Mucosa of gallbladder (tissue), 1 donor: ENCODE measurements at regions not wholly inside any gene's neighbourhood (a gene's known extent, or its start where the extent isn't known, plus 50 kb on each side); places are given as distances from the start of the nearest gene placed in this dataset.
A peak's percentile ranks its signal among the peaks of the same experiment; 100 is the strongest.
"Not testable (repeated sequence)": the region's sequence is repeated elsewhere in the genome, so short reads cannot be mapped to it uniquely, and the experiment has no call there.

ENCODE experiments used
- DNase-seq: peaks from one replicate; pipeline ENCODE4 v3.0.0-alpha.2; 2020; ENCODE audit warnings: low spot score
- donor health status: DM: no; HTN: no; CAD: no.

GRCh38 chr5:23451156-23451555 lies 56.3 kb upstream of the PRDM9 start:
- DNase-seq, result no peak

DNA sequence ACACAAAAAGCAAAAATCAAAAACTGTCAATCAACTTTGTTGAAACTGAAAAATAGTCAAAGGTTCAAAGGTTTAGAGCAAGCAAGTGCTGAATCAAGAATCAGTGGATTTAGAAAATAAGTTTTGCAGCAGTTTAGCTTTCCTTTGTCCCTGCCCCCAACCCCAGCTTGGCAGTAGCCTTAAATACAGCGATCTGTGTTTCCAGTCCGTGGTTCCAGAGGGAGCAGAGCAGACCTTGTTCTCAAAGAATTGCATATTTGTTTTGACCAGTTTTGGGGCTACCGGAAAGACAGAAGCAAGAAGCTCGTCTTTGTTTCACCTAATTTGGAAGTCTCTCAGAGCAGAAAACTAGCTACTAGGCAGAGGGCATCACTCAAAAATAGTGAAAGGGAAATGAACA lies 57.2 kb upstream of the PRDM9 start:
- DNase-seq, result no peak

DNA sequence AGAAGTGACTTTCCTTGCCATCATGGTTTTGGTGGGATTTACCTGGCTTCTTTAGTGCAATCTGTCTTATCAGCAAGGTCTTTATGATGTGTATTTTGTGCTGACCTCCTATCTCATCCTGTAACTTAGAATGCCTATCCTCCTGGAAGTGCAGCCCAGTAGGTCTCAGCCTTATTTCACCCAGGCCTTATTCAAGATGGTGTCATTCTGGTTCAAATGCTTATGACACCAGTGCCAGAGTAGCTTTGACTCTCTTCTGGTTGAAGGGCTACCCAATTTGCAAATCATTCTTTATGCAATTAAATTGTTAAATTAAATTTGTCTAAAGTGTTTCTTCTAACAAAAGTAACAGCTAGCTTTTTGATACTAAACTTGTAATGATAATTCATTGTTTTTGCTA lies 58.8 kb upstream of the PRDM9 start:
- no peak for DNase-seq

DNA sequence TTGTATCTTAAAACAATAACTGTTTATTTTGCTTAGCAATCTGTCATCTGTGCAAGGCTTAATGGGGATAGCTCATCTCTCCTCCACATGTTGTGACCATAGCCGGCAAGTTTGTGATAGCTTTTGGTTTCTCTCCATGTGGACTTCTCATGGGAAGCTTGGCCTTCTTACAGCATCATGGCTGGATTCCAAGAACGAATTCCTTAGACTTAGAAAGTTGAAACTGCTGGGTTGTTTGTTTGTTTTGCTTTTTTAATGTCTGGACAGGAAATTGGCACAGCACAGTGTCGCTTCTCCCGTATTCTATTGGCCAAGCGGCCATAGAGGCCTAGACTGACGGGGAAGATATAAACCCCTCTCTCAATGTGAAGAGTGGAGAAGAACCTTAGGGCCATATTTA lies 61.0 kb upstream of the PRDM9 start:
- DNase-seq, result no peak

- no peak for DNase-seq
These were observed 61.8 kb upstream of the PRDM9 start for GRCh38 chr5:23445573-23445972.

GRCh38 chr5:23440703-23441102 lies 66.7 kb upstream of the PRDM9 start:
- DNase-seq, result no peak

DNA sequence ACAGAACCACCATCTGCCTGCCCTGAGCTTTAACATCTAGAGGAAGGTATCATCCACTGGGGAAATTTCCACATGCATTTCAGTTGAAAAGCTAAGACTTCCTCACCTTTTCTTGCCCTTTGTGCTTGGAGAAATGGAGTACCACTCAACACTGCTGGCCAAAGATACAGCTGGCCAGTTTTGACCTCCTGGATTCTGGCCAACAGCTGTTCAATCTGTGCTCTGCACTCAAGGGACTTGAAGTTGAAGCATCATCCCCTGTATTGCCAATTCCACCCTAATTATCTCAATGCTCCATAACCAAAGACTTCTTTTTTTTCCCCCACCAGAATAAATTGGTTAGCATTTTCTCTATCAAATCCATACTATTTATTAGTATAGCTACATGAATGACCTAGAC lies 70.4 kb upstream of the PRDM9 start:
- DNase-seq, result no peak

DNA sequence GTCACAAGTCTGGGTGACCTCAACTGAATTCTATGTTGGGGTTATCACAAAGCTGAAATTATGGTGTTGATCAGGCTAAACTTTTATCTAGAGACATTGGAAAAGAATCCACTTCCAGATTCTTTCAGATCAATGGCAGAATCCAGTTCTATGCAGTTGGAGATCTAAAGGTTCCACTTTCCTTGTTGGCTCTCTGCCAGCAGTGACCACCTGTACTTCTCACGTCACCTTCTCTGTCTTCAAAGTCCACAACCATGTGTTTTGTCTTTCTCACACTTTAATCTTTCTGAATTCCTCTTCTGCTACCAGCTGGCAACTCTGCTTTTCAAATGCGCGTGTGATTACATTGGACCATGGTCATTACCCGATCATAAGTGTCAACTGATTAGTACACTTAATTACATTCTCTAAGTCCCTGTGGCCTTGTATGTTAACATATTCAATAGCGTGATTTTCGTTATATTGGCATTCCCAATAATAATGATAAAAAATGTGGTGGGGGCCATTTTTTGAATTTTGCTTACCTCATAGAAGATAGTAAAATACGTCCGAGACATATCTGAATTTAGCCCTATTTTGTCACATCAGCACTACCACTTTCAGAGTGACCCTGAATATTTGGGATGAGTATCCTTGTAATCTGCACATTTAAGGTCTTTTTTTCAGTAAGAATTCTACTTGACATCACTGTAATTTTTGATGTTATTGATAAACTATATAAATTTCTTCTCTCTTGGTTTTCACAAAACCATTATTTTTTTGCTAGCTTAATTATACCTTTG lies 73.7 kb upstream of the PRDM9 start:
- no peak for DNase-seq

DNA sequence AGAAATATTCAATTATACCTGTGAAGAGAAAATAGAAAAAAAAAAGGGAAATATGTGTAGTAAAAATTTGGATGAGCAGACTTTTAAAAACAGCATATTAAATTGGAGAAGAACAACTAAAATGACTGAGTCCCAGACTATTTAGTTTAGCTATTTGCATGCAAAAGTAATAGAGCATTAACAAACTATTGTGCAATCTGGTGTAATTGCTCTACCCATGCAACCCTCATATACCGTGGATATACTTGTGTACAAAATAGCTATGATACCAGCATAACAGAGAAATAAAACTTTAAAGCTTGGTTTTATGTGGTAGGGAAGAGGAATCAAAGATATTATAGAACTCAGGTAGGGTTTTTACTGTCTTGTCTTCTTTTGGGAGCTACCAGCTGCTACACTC lies 78.7 kb upstream of the PRDM9 start:
- no peak for DNase-seq

DNA sequence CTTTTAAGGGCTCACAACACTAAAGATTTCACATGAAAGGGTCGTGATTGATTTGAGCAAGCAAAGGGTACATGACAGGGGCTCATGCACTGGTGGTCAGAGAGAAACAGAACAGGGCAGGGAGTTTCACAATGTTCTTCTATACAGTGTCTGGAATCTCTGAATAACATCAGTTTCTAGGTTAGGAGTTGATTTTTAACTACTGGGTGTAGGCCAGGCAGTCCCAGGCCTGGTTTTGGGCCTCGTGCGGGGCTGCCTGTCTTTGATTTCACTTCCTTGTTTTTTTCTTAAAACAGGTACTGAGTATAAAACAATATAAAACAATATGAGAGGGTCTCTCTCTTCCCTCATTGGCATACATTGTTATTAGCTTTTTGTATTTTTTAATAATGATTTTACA lies 87.2 kb upstream of the PRDM9 start:
- not testable (repeated sequence) for DNase-seq

- DNase-seq, result no peak
These were observed 88.3 kb upstream of the PRDM9 start for GRCh38 chr5:23419115-23419514.

GRCh38 chr5:23412515-23412914 lies 94.9 kb upstream of the PRDM9 start:
- no peak for DNase-seq

- no peak for DNase-seq
These were observed 95.4 kb upstream of the PRDM9 start for GRCh38 chr5:23411994-23412393.

GRCh38 chr5:23411200-23411599 lies 96.2 kb upstream of the PRDM9 start:
- DNase-seq, result no peak

- DNase-seq, result not testable (repeated sequence)
These were observed 96.6 kb upstream of the PRDM9 start for GRCh38 chr5:23410775-23411174.

DNA sequence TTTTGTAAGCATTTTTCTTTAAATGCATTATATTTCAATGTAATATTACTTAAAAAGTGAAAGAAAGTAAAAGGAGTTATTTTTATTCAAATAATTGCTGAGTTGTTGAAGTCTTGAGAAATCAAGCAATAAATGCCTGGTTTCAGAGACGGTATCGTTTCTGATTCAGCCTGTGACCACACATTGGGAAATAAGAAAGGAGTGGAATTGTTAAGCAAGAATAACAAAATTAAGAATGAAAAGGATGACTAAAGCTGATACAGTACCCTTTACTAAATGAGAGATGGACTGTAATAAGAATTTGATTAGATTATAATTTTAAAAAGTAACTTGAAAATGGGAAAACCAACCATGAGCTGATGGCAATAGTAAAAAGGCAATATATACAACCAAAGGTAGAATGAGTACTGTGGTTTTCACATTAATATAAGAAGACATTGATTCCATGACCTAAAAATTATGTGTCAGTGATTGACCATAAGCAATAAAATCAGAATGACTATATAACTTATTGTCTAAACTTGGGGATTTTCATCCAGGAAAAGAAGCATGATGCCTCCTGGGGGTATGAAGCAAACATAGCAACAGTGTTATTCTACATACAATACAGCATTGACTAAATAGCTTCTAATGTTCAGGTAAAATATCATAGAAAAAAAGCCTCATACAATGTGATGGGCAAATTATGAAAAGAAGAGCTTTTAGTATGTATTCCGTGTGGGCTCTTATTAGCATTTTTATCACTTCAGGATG lies 101.9 kb upstream of the PRDM9 start:
- no peak for DNase-seq

DNA sequence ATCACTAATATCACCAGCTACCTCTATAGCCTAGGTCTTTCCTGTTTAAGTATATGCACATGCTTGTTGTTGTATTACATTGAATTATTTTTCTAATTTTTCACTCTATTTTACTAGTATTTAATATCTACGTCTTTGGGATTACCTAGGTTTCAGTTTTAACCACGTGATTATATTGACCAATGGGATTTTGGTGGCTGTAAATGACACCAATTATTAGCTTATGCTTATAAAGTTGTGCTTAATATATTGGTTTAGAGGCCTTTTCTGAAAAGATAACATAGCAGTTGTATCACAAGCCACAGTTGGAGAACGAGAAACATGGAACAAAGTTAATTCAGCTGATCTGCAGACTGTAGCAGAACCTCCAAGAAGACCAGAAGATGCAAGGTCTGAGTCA lies 104.8 kb upstream of the PRDM9 start:
- no peak for DNase-seq

DNA sequence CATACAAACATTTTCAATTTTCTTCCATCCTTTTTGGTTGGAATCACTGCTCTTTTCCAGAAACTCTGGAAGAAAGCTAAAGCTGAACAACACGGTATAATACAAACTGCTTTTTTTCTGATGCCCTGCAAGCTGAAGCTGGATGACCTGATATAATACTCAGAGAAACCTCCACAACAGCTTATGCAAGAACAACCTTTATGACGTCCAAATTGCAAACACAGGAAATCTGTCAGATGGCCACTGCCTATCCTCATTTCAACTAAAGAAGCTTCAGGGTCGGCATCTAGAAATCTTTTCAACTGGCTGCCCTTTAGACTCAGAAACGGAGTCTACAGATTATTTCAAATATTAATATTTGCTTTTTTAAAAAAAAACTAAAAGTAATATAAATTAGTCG lies 106.5 kb upstream of the PRDM9 start:
- DNase-seq, result no peak

DNA sequence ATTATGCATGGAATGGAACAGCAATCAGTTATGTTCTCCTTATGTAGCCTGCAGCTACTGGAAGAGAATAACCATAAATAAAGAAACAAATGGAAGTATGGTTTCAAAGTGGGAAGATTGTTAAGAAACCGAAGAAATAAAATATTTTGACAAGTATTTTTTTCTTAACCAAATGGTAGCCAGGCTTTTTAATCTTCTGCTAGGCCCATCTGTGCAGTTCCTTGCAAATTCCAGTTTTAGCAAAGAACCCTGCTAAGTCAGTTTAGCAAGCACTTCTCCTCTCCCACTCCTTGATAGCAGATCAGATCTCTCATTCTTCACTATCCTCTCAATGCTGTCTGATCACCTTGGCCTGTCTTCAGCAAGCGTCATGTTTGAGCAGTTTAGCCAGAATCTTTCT lies 111.1 kb upstream of the PRDM9 start:
- DNase-seq, result no peak

- peak; percentile 22 for DNase-seq
These were observed 117.9 kb upstream of the PRDM9 start for GRCh38 chr5:23389291-23390101.

GRCh38 chr5:23385036-23385435 lies 122.4 kb upstream of the PRDM9 start:
- no peak for DNase-seq

- DNase-seq, result no peak
These were observed 135.2 kb upstream of the PRDM9 start for GRCh38 chr5:23372177-23372576.

DNA sequence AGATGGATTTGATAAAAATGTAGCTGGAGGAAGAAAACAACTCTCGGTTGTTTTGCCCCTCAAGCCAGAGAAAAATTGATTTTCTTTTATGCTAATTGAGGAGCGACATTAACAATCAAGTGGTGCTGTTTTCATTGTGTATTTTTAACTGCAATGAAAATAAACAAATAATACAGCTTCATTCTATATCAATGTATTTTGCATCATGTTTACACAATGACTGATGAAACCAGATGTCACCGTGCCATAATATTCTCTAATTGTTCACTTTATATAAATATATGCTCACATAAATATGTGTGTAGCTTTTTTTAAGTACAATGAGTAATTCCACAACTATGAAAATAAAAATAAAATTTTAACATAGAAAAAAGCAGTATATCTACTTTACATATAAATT lies 139.0 kb upstream of the PRDM9 start:
- no peak for DNase-seq
